A549 (cell line): ENCODE measurements at regions not wholly inside any gene's neighbourhood (a gene's known extent, or its start where the extent isn't known, plus 50 kb on each side); places are given as distances from the start of the nearest gene placed in this dataset.

ENCODE experiments used
- CEBPB ChIP-seq, 2 experiments: fragments of >200 bp in 1 of 2; sonication (Bioruptor Twin) in 1 of 2; formaldehyde crosslinking in 1 of 2; IDR thresholded peaks; 2 replicates each; pipeline ENCODE4 v1.6.1; 2012 to 2016
- CTCF ChIP-seq: fragments of >200 bp; sonication (Bioruptor Twin); formaldehyde crosslinking; IDR thresholded peaks from 3 replicates; pipeline ENCODE4 v1.5.1; 2016
- EHMT2 ChIP-seq: fragments of 200-600 bp; sonication (generic); IDR thresholded peaks from 2 replicates; pipeline ENCODE4 v1.6.1; 2016; ENCODE audit warnings: antibody characterized with exemption, low read depth, mild to moderate bottlenecking, moderate library complexity
- JUN ChIP-seq, 2 experiments: fragments of >200 bp; sonication (Bioruptor Twin); formaldehyde crosslinking; IDR thresholded peaks; 2 replicates in 1 of 2; 3 replicates in 1 of 2; pipeline ENCODE4 v1.6.1; 2016 to 2017
- KDM1A ChIP-seq: fragments of 200-600 bp; sonication (generic); IDR thresholded peaks from 2 replicates; pipeline ENCODE4 v1.6.1; 2016; ENCODE audit warnings: low read depth, mild to moderate bottlenecking
- PBX3 ChIP-seq: IDR thresholded peaks from 2 replicates; pipeline ENCODE4 v1.6.1; 2012
- REST ChIP-seq: fragments of 200-600 bp; sonication (generic); IDR thresholded peaks from 2 replicates; pipeline ENCODE4 v1.6.1; 2016; ENCODE audit warnings: antibody characterized with exemption, mild to moderate bottlenecking, moderate library complexity
- SREBF2 ChIP-seq: fragments of 450-650 bp; IDR thresholded peaks from 2 replicates; pipeline ENCODE4 v1.6.1; 2014; ENCODE audit warnings: mild to moderate bottlenecking, moderate library complexity
- TP53 ChIP-seq: fragments of 250-450 bp; sonication (Bioruptor Pico); IDR thresholded peaks from 2 replicates; pipeline ENCODE4 v1.5.0; 2021; ENCODE audit warnings: mild to moderate bottlenecking, moderate library complexity

- TF ChIP-seq CEBPB (IDR thresholded peaks at IDR 0.05) (no peak), KDM1A (no peak), EHMT2 (no peak), SREBF2 (no peak), CTCF (no peak), PBX3 (no peak), JUN (IDR thresholded peaks at IDR 0.05) (no peak), REST (no peak), TP53 (CRISPR knock-in tag) (no peak)
These were observed 245.3 kb downstream of the CASP12 start for GRCh38 chr11:104652996-104653395.
